H9 (cell line): ENCODE measurements at regions not wholly inside any gene's neighbourhood (a gene's known extent, or its start where the extent isn't known, plus 50 kb on each side); places are given as distances from the start of the nearest gene placed in this dataset.

Source experiments
- DNase-seq: peaks from one replicate; pipeline ENCODE4 v3.0.0-alpha.2; 2017
- H2AFZ ChIP-seq: one replicate; pipeline ENCODE4 v1.6.1; 2013; ENCODE audit warnings: mild to moderate bottlenecking, low read length, control low read depth, moderate library complexity
- H2AK5ac ChIP-seq: 2 replicates; pipeline ENCODE4 v1.6.1; 2013; ENCODE audit warnings: low read length, control low read depth, mixed read lengths; ENCODE audit not compliant: insufficient read length
- H2BK120ac ChIP-seq: one replicate; pipeline ENCODE4 v1.6.1; 2013; ENCODE audit warnings: low read depth, mild to moderate bottlenecking, low read length, control low read depth, inconsistent platforms; ENCODE audit not compliant: poor library complexity, severe bottlenecking
- H2BK12ac ChIP-seq: 2 replicates; pipeline ENCODE4 v1.6.1; 2013; ENCODE audit warnings: low read length, control low read depth, mixed read lengths, low read depth; ENCODE audit not compliant: insufficient read length
- H2BK15ac ChIP-seq: 2 replicates; pipeline ENCODE4 v1.6.1; 2013; ENCODE audit warnings: low read depth, low read length, control low read depth
- H2BK20ac ChIP-seq: one replicate; pipeline ENCODE4 v1.6.1; 2013; ENCODE audit warnings: low read depth, mild to moderate bottlenecking, low read length, control low read depth, inconsistent platforms; ENCODE audit not compliant: poor library complexity, severe bottlenecking
- H2BK5ac ChIP-seq: 2 replicates; pipeline ENCODE4 v1.6.1; 2013; ENCODE audit warnings: low read length, control low read depth, mixed read lengths; ENCODE audit not compliant: insufficient read length
- H3K14ac ChIP-seq: 2 replicates; pipeline ENCODE4 v1.6.1; 2013; ENCODE audit warnings: low read length, control low read depth; ENCODE audit not compliant: insufficient read depth
- H3K18ac ChIP-seq: 2 replicates; pipeline ENCODE4 v1.6.1; 2013; ENCODE audit warnings: low read depth, mild to moderate bottlenecking, mixed read lengths, low read length, control low read depth; ENCODE audit not compliant: insufficient read length
- H3K23ac ChIP-seq: 2 replicates; pipeline ENCODE4 v1.6.1; 2013; ENCODE audit warnings: low read length, control low read depth, mixed read lengths, low read depth; ENCODE audit not compliant: insufficient read length
- H3K23me2 ChIP-seq: 2 replicates; pipeline ENCODE4 v1.6.1; 2013; ENCODE audit warnings: low read depth, mild to moderate bottlenecking, mixed read lengths, low read length, control low read depth; ENCODE audit not compliant: insufficient read length, poor library complexity, severe bottlenecking
- H3K27ac ChIP-seq: 2 replicates; pipeline ENCODE4 v1.5.1; 2013; ENCODE audit warnings: low read length, control low read depth, mixed read lengths, low read depth; ENCODE audit not compliant: insufficient read length
- H3K27me3 ChIP-seq: 2 replicates; pipeline ENCODE4 v1.6.1; 2013; ENCODE audit warnings: low read length, control low read depth, inconsistent platforms; ENCODE audit not compliant: insufficient read depth
- H3K4ac ChIP-seq: 2 replicates; pipeline ENCODE4 v1.6.1; 2013; ENCODE audit warnings: low read depth, mild to moderate bottlenecking, control low read depth, inconsistent platforms, low read length, moderate library complexity
- H3K4me1 ChIP-seq: 2 replicates; pipeline ENCODE4 v1.6.1; 2013; ENCODE audit warnings: low read length, control low read depth, inconsistent platforms; ENCODE audit not compliant: insufficient read depth
- H3K4me2 ChIP-seq: 2 replicates; pipeline ENCODE4 v1.6.1; 2013; ENCODE audit warnings: low read length, control low read depth, mixed read lengths; ENCODE audit not compliant: insufficient read length, insufficient read depth
- H3K56ac ChIP-seq: 2 replicates; pipeline ENCODE4 v1.6.1; 2013; ENCODE audit warnings: low read depth, mild to moderate bottlenecking, mixed read lengths, low read length, control low read depth; ENCODE audit not compliant: insufficient read length
- H3K79me1 ChIP-seq: 2 replicates; pipeline ENCODE4 v1.6.1; 2013; ENCODE audit warnings: low read depth, mild to moderate bottlenecking, moderate library complexity, low read length, control low read depth, inconsistent platforms; ENCODE audit not compliant: insufficient read depth, poor library complexity, severe bottlenecking
- H3K79me2 ChIP-seq: 2 replicates; pipeline ENCODE4 v1.6.1; 2013; ENCODE audit warnings: low read length, control low read depth, inconsistent platforms; ENCODE audit not compliant: insufficient read depth
- H3K9ac ChIP-seq: 2 replicates; pipeline ENCODE4 v1.6.1; 2013; ENCODE audit warnings: low read length, control low read depth, mixed read lengths; ENCODE audit not compliant: insufficient read length; ENCODE audit errors: extremely low read depth
- H3K9me3 ChIP-seq: one replicate; pipeline ENCODE4 v1.6.1; 2013; ENCODE audit warnings: low read depth, low read length, inconsistent platforms; ENCODE audit not compliant: control insufficient read depth
- H3T11ph ChIP-seq: one replicate; pipeline ENCODE4 v1.6.1; 2013; ENCODE audit warnings: mild to moderate bottlenecking, low read length, control low read depth, inconsistent platforms
- H4K20me1 ChIP-seq: one replicate; pipeline ENCODE4 v1.6.1; 2013; ENCODE audit not compliant: control insufficient read depth, insufficient read length, insufficient read depth
- H4K5ac ChIP-seq: 2 replicates; pipeline ENCODE4 v1.6.1; 2013; ENCODE audit warnings: low read depth, mild to moderate bottlenecking, mixed read lengths, low read length, control low read depth; ENCODE audit not compliant: insufficient read length
- H4K8ac ChIP-seq: replicated peaks from 2 replicates; pipeline ENCODE4 v1.6.1; 2013; ENCODE audit warnings: low read length, control low read depth, mixed read lengths, low read depth; ENCODE audit not compliant: insufficient read length
- H4K91ac ChIP-seq: 2 replicates; pipeline ENCODE4 v1.6.1; 2013; ENCODE audit warnings: low read depth, mild to moderate bottlenecking, moderate library complexity, mixed read lengths, low read length, control low read depth; ENCODE audit not compliant: insufficient read length
- H3K27ac Mint-ChIP-seq, 3 experiments: 2 replicates in 2 of 3; 3 replicates in 1 of 3; pipeline ENCODE4 v1.8.0; 2020 to 2021; ENCODE audit warnings: mixed read lengths in 3 of 3, mild to moderate bottlenecking in 1 of 3, moderate library complexity in 1 of 3
- H3K27me3 Mint-ChIP-seq: 2 replicates; pipeline ENCODE4 v1.8.0; 2021; ENCODE audit warnings: low read depth, mild to moderate bottlenecking, moderate library complexity, mixed read lengths
- H3K36me3 Mint-ChIP-seq, 3 experiments: 2 replicates in 2 of 3; 3 replicates in 1 of 3; pipeline ENCODE4 v1.8.0; 2020 to 2021; ENCODE audit warnings: low read depth in 3 of 3, mixed read lengths in 3 of 3; ENCODE audit not compliant: insufficient read depth in 1 of 3
- H3K4me1 Mint-ChIP-seq, 2 experiments: 2 replicates each; pipeline ENCODE4 v1.8.0; 2020; ENCODE audit warnings: mixed read lengths in 2 of 2
- H3K4me3 Mint-ChIP-seq, 2 experiments: 2 replicates in 1 of 2; 3 replicates in 1 of 2; pipeline ENCODE4 v1.8.0; 2020 to 2021; ENCODE audit warnings: mild to moderate bottlenecking in 2 of 2, mixed read lengths in 2 of 2, moderate library complexity in 1 of 2
- H3K9me3 Mint-ChIP-seq, 2 experiments: 2 replicates in 1 of 2; 3 replicates in 1 of 2; pipeline ENCODE4 v1.8.0; 2020; ENCODE audit warnings: mild to moderate bottlenecking in 2 of 2, mixed read lengths in 2 of 2, moderate library complexity in 1 of 2
- CTCF ChIP-seq: fragments of 200-600 bp; sonication (generic); conservative IDR thresholded peaks from 3 replicates; pipeline ENCODE4 v1.8.0; 2021; ENCODE audit warnings: antibody characterized with exemption, mild to moderate bottlenecking

- no peaks in the 10 kb centered on the region for H3K79me1 ChIP-seq
- H3K9me3 ChIP-seq, result no peaks in the 10 kb centered on the region
- H3K14ac ChIP-seq, result no peak overlapping the region
- H3K36me3 Mint-ChIP-seq, result peaks cover 5 to 13% (median 10%) of the 10 kb centered on the region in 3 experiments; a peak in 6 of 7 replicates
- H3K9me3 Mint-ChIP-seq, result peaks cover 12 to 19% of the 10 kb centered on the region in 2 experiments
- no peak overlapping the region for H3K27ac Mint-ChIP-seq
- no peak overlapping the region for H4K8ac ChIP-seq
- H3K56ac ChIP-seq, result no peak overlapping the region
- no peak overlapping the region for H3T11ph ChIP-seq
- no peak overlapping the region for H4K5ac ChIP-seq
- no peak overlapping the region for H2AK5ac ChIP-seq
- no peak for TF ChIP-seq CTCF
- H2BK5ac ChIP-seq, result no peak overlapping the region
- H2BK120ac ChIP-seq, result no peak overlapping the region
- H3K4me1 ChIP-seq, result no peaks in the 10 kb centered on the region
- no peaks in the 10 kb centered on the region for H4K20me1 ChIP-seq
- no peak overlapping the region for H3K4me2 ChIP-seq
- no peak overlapping the region for H2AFZ ChIP-seq
- H3K27me3 Mint-ChIP-seq, result no peaks in the 10 kb centered on the region
- H3K18ac ChIP-seq, result no peak overlapping the region
- H3K27me3 ChIP-seq, result no peaks in the 10 kb centered on the region
- no peak for DNase-seq
- no peaks in the 10 kb centered on the region for H3K4me1 Mint-ChIP-seq
- no peak overlapping the region for H4K91ac ChIP-seq
- no peak overlapping the region for H3K27ac ChIP-seq
- no peak overlapping the region for H3K9ac ChIP-seq
- no peak overlapping the region for H2BK12ac ChIP-seq
- no peaks in the 10 kb centered on the region for H3K79me2 ChIP-seq
- no peak overlapping the region for H2BK15ac ChIP-seq
- H3K23me2 ChIP-seq, result no peaks in the 10 kb centered on the region
- H3K4me3 Mint-ChIP-seq, result no peak overlapping the region
- no peak overlapping the region for H2BK20ac ChIP-seq
- H3K23ac ChIP-seq, result no peak overlapping the region
- H3K4ac ChIP-seq, result no peak overlapping the region
These were observed 652.1 kb upstream of the CITED2 start for GRCh38 chr6:140026546-140026945.
